Endothelial cell (in vitro differentiated cells): ENCODE measurements at regions not wholly inside any gene's neighbourhood (a gene's known extent, or its start where the extent isn't known, plus 50 kb on each side); places are given as distances from the start of the nearest gene placed in this dataset.

Experiments
- DNase-seq: peaks from one replicate; pipeline ENCODE4 v3.0.0; 2021; ENCODE audit warnings: low spot score
- H3K27ac Mint-ChIP-seq: one replicate; pipeline ENCODE4 v1.8.0; 2021; ENCODE audit warnings: mixed read lengths, inconsistent platforms; ENCODE audit not compliant: unreplicated experiment
- H3K27me3 Mint-ChIP-seq: one replicate; pipeline ENCODE4 v1.8.0; 2021; ENCODE audit warnings: mild to moderate bottlenecking, moderate library complexity, mixed read lengths, inconsistent platforms; ENCODE audit not compliant: unreplicated experiment
- H3K36me3 Mint-ChIP-seq: one replicate; pipeline ENCODE4 v1.8.0; 2021; ENCODE audit warnings: mild to moderate bottlenecking, low read depth, mixed read lengths, inconsistent platforms; ENCODE audit not compliant: unreplicated experiment
- H3K4me1 Mint-ChIP-seq: one replicate; pipeline ENCODE4 v1.8.0; 2021; ENCODE audit warnings: mild to moderate bottlenecking, mixed read lengths, inconsistent platforms; ENCODE audit not compliant: unreplicated experiment
- H3K4me3 Mint-ChIP-seq: one replicate; pipeline ENCODE4 v1.8.0; 2021; ENCODE audit warnings: mild to moderate bottlenecking, mixed read lengths, inconsistent platforms; ENCODE audit not compliant: unreplicated experiment
- H3K9me3 Mint-ChIP-seq: one replicate; pipeline ENCODE4 v1.8.0; 2021; ENCODE audit warnings: mixed read lengths, inconsistent platforms; ENCODE audit not compliant: unreplicated experiment
- CTCF ChIP-seq: fragments of 200-600 bp; sonication (generic); IDR thresholded peaks from one replicate; pipeline ENCODE4 v1.5.0; 2021; ENCODE audit warnings: antibody characterized with exemption; ENCODE audit not compliant: unreplicated experiment

GRCh38 chr3:14334936-14335335 is 67.5 kb upstream of the SLC6A6 start:
- DNase-seq, result no peak
- Mint-ChIP-seq H3K27me3 (no peaks in the 10 kb centered on the region), H3K27ac (no peak overlapping the region), H3K36me3 (no peaks in the 10 kb centered on the region), H3K4me3 (no peak overlapping the region), H3K4me1 (peaks cover 3% of the 10 kb centered on the region), H3K9me3 (no peaks in the 10 kb centered on the region)
- TF ChIP-seq CTCF, result no peak

GRCh38 chr3:14335774-14336748 is 66.3 kb upstream of the SLC6A6 start:
- no peaks in the 10 kb centered on the region for H3K9me3 Mint-ChIP-seq
- H3K4me3 Mint-ChIP-seq, result no peak overlapping the region
- no peak for DNase-seq
- H3K27ac Mint-ChIP-seq, result no peak overlapping the region
- no peaks in the 10 kb centered on the region for H3K27me3 Mint-ChIP-seq
- H3K4me1 Mint-ChIP-seq, result peaks cover 7% of the 10 kb centered on the region
- no peaks in the 10 kb centered on the region for H3K36me3 Mint-ChIP-seq
- no peak for TF ChIP-seq CTCF

DNA sequence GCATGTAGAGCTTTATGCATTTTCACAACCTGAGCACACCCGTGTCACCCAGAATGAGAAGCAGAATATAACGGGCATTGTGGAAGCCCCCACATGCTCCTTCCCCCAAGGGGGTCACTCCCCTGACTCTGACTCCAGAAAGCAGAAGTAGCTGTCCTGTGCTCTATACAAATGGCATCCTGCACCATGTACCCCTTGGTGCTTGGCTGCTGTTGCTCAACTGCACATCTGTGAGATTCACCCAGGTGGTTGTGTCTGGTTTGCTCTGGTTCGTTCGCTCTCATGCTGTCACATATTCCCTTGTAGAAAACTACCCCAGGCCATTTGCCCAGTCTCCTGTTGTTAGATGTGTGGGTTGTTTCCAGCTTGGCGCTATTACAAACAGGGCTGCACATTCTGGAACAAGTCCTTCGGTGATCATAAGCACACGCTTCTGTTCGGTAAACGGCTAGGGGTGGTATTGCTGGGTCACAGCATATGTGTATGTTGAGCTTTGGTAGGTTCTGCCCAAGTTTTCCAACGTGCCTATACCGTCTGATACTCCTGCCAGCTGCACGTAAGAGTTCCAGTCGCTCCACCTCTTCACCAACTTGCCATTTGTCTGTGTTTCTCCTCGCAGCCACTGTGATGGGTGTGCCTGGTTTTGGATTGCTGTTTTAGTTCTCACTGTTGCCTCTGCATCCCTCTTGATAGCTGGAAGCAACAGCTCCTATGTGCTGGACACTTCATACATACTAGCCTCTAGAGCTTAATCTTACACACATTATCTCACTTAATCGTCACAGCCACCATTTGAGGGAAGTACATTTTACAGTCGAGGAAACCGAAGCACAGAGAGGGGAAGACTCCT is 65.4 kb upstream of the SLC6A6 start:
- Mint-ChIP-seq H3K4me3 (peak overlapping the region; percentile 19), H3K27me3 (no peaks in the 10 kb centered on the region), H3K27ac (no peak overlapping the region), H3K4me1 (peaks cover 16% of the 10 kb centered on the region), H3K9me3 (no peaks in the 10 kb centered on the region), H3K36me3 (no peaks in the 10 kb centered on the region)
- no peak for TF ChIP-seq CTCF
- DNase-seq, result no peak

DNA sequence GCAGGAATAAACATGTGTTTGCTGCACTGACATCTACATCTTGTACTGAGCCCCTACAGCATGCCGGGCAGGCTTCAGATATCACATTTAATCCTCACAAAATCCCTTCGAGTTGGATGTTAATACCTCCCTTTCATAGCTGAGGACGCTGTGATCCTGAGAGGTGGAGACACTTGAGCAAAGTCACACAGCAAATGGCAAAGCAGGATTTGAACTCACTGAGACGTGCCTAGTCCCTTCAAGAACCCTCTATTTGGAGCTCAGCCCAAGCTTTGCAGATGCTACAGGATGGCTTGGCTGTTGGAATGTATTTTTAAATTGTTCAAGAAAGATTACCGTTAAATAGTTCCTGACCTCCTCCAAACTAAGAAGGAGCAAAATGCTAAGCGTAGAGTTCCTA is 64.6 kb upstream of the SLC6A6 start:
- Mint-ChIP-seq H3K36me3 (no peaks in the 10 kb centered on the region), H3K4me3 (no peak overlapping the region), H3K4me1 (peaks cover 20% of the 10 kb centered on the region), H3K27me3 (peaks cover under 1% of the 10 kb centered on the region), H3K9me3 (no peaks in the 10 kb centered on the region), H3K27ac (no peak overlapping the region)
- no peak for DNase-seq
- no peak for TF ChIP-seq CTCF
